ENCODE measurements at regions not wholly inside any gene's neighbourhood (a gene's known extent, or its start where the extent isn't known, plus 50 kb on each side); places are given as distances from the start of the nearest gene placed in this dataset.

DNA sequence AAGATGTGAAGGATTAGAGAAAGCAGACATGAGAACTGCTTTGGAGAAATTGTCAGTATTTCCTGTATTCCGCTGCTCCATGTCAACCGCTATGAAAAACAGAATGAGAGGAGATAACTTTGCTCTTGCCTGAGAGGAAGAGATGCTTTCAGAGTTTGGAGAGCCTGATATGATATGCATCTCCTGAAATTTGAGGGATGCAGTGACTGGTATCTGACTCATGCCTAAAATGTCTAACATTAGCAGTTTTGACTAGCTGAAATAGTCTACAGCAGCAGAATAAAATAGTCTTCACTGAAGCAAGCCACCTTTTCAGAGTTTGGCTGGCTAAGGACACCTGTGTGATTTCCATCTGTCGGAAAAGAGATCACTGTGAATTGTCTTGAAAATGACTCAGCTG is 165.8 kb upstream of the LRRC7 start:
- DNase-seq, result no peak
- intact Hi-C loops (cut with DNase I), result no loop called here

DNA sequence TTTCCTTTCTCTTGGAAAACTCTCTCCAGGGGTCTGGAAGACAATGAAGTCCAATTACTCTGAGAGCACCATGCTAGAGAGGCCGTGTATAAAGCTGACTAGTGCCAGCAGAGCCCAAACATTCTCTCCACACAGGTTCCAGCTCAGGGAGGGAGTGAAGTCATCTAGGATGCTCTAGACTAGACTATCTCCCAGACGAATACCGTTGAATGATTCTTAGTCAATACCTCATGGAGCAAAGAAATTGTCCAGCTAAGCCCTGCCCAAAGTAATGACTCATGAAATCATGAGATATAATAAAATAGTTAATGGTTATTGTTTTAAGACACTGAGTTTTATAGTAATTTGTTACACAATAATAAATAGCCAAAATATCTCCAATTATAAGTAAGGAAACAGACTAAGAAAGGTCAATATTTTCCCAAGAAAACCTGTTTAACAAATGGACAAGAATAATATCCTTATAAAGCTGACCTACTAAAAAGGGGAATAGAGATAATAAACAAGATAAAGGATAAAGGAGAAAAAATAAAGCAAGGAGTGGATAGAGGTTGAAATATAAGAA is 163.9 kb upstream of the LRRC7 start:
- intact Hi-C loops (cut with DNase I), result no loop called here
- no peak for DNase-seq

DNA sequence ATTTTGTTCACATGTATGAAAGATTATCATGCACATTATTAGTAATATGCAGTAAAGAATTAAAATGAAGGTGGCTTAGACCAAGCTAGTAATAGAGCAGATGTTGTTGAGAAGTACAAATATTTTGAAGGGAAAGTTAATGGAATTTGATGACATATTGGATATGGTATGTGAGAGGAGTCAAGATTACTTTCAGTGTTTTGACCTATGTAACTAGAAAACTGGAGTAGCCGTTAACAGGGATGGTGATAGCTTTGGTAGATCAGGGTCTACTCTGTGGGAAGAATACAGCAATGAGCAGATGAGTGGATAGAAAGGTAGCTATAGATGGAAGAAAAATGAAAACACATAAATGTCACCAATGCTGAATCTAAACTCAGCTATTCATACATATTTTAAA is 163.2 kb upstream of the LRRC7 start:
- intact Hi-C loops (cut with DNase I), result no loop called here
- no peak for DNase-seq

DNA sequence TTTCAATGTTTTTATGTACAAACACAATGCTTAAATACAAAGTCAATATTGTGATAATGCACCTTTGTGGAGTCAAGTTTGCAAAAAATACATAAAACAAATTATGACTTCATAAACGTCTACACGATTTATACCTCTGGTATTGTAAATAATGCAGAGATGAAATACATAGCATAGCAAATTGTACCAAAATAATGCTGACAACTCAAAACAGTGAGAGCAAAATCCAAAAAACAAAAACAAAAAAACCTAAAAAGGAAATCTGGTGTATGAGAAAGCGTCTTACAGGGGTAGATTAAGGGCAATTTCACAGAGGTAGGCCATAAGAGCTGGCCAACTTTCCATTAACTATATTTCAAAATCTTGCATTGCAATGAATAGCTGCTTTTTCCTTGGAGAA is 161.5 kb upstream of the LRRC7 start:
- intact Hi-C loops (cut with DNase I), result no loop called here
- no peak for DNase-seq

DNA sequence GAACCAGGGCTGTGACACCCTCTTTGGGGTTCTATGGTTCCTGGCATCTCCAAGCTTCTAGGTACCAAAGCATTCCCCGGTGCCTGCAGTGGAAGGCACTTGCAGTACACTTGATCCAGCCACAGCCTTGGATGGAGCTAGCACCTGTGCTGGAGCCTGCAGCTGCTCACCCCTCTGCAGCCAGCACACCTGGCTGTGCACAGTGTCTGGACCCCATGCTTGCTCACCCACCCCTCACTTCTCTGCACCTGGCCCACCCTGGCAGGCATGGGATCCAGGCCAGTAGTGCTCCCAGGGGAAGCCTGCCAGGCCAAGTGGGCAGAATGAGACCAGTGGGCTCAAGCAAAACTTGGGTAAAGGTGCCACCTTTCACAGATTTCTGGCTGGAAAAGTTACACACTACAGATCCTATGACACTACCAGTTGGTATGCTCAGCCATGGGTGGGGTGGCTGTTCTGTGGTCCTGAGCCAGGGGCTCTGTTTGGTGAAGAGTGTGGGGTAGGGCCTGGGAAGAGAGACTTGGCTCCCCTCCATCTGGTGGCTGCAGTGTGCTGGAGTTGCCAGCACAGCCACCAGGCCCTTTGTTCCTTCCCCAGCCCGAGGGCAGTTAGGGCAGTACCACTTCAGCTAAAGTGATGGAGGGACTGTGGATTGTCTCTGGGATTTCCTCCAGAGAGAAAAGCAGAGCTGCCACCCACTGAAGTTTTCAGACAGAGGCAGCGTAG is 157.8 kb upstream of the LRRC7 start:
- peak in 1 of 10 donors; percentile 70 for DNase-seq
- intact Hi-C loops (cut with DNase I), result no loop called here

DNA sequence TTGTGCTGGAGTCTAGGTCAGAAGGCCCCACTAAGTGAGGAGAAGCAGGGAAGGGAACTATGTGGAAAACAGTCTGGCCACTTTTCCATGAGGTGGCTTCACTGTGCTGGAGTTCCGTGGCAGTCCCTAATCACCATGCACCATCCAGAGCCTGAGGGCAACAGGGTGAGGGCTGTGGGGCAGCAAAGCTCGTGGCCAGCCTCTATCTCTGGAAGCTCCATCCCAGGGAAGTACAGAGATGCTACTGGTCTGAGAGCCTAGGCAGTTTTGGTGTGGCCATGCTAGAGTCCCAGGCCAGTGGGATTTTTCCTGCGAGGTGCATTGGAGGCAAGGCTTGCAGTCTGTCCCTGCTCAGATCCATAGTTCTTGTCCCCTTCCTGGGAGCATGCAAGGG is 157.3 kb upstream of the LRRC7 start:
- intact Hi-C loops (cut with DNase I), result no loop called here
- DNase-seq, result peak in 1 of 10 donors; percentile 70

DNA sequence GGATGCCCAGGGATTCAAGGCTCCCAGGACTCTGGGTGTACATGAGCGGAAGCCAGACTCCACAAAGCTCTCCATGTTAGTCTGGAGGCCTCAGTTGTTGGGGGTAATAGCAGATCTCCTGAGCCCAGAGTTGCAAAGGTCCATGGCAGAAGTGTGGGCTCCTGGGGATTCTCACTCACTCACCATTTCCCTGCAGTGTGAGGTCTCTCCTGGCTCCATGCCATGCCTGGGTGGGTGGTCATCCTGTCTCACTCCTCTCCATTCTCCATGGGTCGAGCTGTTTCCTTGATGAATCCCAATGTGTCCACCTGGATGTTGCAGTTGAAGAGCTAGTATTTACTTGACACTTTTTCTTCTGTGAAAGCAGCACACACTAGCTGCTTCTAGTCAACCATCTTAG is 156.8 kb upstream of the LRRC7 start:
- intact Hi-C loops (cut with DNase I), result no loop called here

DNA sequence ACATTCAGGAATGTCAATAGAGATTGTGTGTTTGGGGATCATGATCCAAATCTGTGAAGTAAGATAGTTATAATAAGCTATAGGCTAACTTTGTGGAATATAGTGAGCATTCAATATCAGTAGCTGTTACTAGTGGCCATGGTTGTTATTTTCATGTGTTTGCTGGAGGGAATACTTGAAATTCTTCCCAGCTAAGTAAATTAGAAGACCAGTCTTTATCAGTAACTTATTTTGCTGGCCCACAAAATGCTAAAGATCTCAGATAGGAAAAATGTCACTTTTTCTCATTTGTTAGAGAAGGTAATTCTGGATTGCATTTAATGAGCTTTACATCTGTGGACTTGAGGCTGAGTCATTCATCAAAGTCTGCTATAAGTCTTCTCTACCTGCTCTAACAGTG is 156.1 kb upstream of the LRRC7 start:
- DNase-seq, result no peak
- intact Hi-C loops (cut with DNase I), result no loop called here

More for the DNA sequence above, 156.8 kb upstream of the LRRC7 start:
- peak in 1 of 10 donors; percentile 61 for DNase-seq

DNA sequence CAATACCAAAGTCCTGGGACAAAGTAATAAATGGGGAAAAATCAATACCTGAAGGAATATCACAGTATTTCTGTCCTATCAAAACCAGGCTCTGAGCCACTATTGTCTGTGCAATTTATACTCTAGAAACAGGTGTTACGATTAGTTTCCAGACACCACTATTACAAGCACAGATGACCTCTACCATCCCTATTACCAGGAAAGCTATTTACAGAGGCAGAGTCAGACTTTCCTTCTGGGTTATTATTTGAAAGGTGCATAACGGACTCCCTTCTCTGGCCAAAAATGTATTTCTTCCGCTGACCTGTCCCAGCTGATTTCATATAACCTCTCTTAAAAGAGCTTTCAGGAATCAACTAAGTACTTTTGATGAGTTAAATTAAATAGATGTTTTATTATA is 154.6 kb upstream of the LRRC7 start:
- DNase-seq, result no peak
- intact Hi-C loops (cut with DNase I), result no loop called here

DNA sequence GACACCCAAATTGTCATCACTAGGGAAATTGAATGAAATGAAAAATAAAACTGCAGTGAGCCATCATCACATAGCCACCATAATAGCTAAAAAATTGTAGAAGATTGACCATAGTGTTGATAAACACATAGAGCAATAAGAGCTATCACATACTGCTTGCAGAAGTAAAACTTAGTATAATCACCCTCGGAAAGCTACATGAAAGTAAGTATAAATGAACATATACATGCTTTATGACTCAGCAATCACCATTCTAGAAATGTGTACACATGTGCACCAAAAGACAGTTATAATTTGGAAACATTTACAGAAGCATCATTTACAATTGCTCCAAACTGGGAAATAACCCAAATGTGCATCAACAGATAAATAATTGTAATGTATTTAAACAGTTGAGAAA is 153.1 kb upstream of the LRRC7 start:
- no peak for DNase-seq
- intact Hi-C loops (cut with DNase I), result no loop called here

DNA sequence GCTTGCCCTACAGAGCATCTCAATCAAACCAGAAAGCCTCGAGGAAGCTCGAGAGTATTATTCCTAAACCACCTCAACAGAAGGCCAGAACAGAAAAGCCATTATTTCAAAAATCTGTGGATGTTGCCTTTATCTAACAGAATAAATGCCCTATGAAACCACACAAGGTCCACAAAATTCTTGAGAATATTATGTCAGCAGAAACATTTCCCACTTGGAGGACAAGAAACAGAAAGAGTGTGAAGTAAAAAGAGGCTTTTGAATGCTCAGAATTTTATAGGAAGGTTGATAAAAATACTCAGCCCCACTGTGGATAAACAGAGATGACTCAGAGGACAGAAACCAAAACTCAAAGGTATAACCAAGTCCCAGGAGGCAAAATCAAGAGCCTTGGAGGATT is 146.4 kb upstream of the LRRC7 start:
- intact Hi-C loops (cut with DNase I), result no loop called here
- DNase-seq, result no peak

DNA sequence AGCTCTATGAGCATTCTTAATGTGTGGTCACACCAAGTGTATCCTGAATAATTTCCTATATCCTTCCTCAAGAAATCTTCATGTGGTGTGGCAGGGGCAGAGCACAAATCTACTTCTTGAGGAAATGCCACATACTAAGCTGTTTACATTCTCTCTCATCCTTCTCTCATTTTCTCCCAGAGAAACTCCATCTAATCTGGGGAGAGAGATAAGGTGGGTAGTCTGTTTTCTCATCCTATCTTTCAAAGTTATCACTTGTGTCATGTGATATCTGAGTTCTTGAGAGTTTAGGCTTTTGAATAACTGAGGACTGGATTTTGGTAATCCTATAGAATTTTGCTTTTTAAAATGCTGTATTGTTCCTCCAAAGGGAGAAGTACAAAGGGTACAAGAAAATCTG is 141.9 kb upstream of the LRRC7 start:
- no peak for DNase-seq
- intact Hi-C loops (cut with DNase I), result no loop called here

DNA sequence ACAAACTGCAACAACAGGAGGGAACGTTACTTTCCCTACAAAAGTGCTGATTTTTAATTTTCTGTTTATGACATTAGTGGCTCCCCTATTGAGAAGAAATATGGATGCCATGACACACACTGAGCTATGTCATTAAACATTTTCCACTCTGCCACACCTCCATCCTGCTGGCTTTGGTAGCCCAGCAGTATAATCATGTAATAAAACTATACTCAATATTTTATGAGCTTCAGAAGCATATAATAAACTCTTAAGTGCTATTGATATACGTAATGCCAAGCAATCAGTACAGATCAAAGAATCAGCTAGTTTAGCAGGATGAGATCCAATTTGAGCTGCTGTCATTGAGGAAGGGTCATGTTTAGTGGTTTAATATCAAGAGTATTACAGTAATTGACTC is 141.3 kb upstream of the LRRC7 start:
- no peak for DNase-seq
- intact Hi-C loops (cut with DNase I), result no loop called here

DNA sequence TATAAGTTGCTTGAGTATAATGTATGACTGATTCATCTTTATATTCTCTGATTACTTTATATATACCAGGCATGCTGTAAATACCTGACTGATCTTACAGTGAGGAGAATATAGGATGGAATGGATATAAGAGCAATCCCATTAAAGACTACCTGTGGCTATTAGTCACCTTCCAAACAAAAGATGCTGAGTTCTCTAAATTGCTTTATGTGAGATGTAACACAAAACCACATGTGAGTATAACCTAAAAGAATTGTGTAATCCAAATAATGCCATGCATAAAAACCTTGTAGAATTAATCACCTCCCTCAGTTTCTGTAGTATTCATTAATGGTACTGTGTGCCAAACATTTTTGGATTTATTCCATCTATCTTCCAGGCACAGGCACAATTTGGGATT is 134.6 kb upstream of the LRRC7 start:
- intact Hi-C loops (cut with DNase I), result no loop called here
- no peak for DNase-seq

DNA sequence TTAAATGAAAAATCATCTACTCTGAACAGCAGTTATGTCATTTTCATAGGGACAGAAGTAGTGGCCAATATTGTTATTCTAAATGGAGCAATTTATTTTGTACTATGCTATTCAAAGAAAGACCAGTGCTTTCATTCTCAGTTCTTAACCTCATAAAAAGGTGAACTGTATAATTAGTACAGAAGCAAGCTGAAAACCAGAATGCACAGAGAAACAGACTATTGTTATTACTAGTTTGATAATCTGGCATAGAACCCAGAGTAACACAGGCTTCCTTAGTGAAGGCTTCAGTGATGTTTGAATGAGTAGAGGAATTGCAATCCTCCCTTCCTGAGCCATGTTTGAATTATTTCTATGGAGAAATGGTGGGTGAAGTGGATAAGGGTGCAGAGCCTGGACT is 131.6 kb upstream of the LRRC7 start:
- intact Hi-C loops (cut with DNase I), result no loop called here
- no peak for DNase-seq

DNA sequence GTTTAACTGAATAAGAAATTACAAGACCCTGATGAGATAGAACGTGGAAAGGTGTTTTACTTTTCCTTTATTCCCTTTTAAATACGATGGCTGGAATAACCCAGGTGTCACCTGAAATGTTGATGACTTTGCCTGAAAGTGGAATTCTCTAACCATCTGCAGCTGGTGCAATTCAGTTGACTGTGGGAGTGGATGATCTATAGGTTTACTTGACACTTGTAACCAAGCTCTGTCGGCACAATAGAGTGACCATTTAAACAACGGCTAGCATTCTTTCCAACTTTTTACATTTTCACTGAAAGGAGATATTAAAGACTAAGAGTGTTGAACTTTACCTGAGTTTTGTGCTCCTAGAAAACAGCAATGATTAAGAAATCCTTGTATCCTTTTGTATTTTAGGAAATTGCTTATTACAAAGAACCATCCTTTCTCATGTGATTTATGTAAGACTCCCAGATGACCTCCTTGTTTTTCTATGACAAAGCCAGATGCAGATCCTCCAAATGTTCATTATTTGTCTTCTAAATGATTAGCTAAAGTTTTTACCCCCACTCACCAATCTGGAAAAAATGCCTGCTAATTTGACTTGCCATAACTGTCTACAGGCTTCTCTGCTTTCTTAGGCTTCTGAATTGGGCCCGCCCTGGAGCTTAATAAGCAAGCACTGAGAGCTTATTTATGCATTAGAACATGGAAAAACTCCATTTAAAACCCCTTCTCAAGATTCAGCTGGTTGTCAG is 129.5 kb upstream of the LRRC7 start:
- intact Hi-C loops (cut with DNase I), result no loop called here
- DNase-seq, result no peak

DNA sequence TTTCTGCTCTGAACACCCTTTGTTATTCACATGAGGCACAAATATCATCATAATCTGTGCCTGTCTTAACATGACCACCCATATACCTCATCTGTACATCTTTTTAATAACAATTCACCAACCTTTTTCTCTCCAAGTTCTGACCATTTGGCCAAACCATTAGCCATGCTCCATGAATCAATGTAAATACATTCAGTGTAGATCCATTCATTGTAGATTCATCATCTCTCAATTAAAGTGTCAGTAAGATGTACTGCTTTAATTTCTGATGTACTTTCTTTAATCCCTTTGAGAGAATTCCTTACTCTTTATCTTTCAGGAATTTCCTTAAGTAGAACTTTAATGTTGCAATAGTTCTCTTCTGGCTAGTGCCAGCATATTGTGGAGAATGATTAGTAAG is 126.2 kb upstream of the LRRC7 start:
- no peak for DNase-seq
- intact Hi-C loops (cut with DNase I), result no loop called here

DNA sequence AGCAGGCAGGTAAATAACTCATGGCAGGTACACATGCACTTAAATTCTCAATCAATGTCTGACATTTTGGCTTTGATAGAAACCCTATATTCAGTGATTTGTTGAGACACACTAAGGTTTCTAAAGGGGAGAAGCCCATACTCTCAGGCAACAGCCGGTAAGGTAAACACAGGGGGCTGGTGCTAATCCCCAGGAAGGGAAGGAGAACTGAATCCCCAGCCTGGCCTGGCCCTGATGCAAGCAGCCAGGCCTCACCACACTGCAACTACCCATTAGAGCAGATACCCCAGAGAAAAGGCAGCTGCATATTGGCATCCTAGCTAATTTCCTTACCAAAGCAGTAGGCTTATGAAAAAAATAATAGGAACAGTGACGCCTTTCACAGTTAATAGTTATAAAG is 116.5 kb upstream of the LRRC7 start:
- no peak for DNase-seq
- intact Hi-C loops (cut with DNase I), result no loop called here

DNA sequence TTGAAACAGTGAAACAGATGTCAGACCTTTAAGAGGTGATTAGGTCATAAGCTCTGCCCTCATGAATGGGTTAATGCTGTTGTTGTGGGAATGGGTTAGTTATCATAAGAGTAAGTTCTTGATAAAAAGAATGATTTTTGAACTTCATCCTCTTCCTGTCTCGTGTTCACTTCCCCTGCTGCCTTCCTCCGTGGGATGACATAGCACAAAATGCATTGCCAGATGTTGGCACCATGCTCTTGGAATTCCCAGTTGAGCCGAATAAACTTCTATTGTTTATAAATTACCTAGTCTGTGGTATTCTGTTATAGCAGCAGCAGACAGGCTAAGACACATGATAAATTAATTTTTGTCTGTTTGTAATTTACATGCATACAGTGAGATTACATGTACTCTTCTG is 112.0 kb upstream of the LRRC7 start:
- DNase-seq, result no peak
- intact Hi-C loops (cut with DNase I), result no loop called here

DNA sequence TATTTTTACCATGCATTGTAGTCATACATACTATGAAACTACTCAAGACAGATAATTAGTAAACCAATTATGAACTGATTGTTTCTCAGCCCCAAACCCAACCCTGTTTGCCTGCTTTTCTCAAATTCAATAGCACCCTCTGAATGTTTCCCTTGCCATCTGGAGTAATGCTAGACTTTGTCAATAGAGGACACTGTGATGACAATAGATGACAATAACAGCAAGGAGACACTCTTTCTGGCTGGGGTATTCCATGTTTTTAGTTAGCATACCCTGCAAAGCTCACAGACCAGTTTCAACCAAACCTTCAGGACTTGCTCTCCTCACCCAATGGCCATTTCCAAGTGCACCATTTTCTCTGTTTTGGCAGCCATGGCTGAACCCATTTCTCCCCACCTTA is 108.5 kb upstream of the LRRC7 start:
- intact Hi-C loops (cut with DNase I), result no loop called here
- no peak for DNase-seq

DNA sequence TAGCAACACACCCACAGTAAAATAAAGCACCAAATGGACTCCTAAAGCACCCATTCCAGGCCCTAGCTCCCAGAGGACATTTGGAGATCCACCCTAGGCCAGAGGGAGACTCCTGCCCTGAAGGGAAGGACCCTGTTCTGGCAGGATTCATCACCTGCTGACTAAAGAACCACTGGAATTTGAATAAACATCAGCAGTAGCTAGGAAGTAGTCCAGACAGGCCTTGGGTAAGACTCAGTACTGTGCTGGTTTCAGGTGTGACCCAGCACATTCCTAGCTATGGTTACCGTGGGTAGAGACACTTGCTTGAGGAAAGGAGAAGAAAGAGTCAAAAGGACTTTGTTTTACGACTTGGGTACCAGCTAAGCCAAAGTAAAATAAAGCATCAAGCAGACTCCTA is 92.7 kb upstream of the LRRC7 start:
- intact Hi-C loops (cut with DNase I), result no loop called here

DNA sequence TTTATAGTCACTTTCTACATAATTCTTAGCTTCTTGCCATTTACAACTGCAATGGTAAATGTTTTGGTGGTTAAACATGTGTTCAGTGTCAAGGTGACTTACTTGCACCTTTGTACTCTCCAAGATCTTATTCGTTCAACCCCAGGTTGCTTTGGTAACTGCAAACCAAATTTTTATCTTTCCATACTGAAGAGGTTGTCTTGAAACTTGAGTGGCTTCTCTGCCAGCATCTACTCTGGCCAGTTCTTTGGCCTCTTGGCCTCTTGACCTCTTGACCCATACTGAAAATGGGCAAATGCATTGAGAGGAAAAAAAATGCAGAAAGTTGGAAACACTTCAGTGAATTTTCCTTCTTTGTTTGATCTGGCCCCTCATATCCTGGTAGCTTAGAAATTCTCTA is 88.0 kb upstream of the LRRC7 start:
- intact Hi-C loops (cut with DNase I), result no loop called here

More for the DNA sequence above, 92.7 kb upstream of the LRRC7 start:
- no peak for DNase-seq

More for the DNA sequence above, 88.0 kb upstream of the LRRC7 start:
- DNase-seq, result no peak
